OCI-LY1 (cell line): ENCODE measurements at regions not wholly inside any gene's neighbourhood (a gene's known extent, or its start where the extent isn't known, plus 50 kb on each side); places are given as distances from the start of the nearest gene placed in this dataset.

Source experiments
- H2AFZ ChIP-seq: fragments of 200-600 bp; sonication (generic), shearing (Covaris generic); 2 replicates; pipeline ENCODE4 v1.6.0; 2014; ENCODE audit warnings: antibody characterized with exemption, mild to moderate bottlenecking, low read length
- H3F3A ChIP-seq: fragments of 200-600 bp; sonication (generic), shearing (Covaris generic); 2 replicates; pipeline ENCODE4 v1.6.0; 2014; ENCODE audit warnings: mild to moderate bottlenecking, antibody characterized with exemption, low read length, moderate library complexity; ENCODE audit not compliant: insufficient read depth
- H3K27ac ChIP-seq: fragments of 200-600 bp; sonication (generic); 2 replicates; pipeline ENCODE4 v1.5.1; 2014; ENCODE audit warnings: low read length, mixed run types, mild to moderate bottlenecking, low read depth; ENCODE audit not compliant: poor library complexity, severe bottlenecking
- H3K27me3 ChIP-seq: fragments of 200-600 bp; sonication (generic); 2 replicates; pipeline ENCODE4 v1.6.0; 2014; ENCODE audit warnings: antibody characterized with exemption, mild to moderate bottlenecking, low read length, moderate library complexity; ENCODE audit not compliant: insufficient read depth
- H3K36me3 ChIP-seq: fragments of 200-600 bp; sonication (generic); 2 replicates; pipeline ENCODE4 v1.6.1; 2014; ENCODE audit warnings: mild to moderate bottlenecking, antibody characterized with exemption, low read length, moderate library complexity, mixed read lengths; ENCODE audit not compliant: insufficient read depth
- H3K4me1 ChIP-seq: fragments of 200-600 bp; sonication (generic); 2 replicates; pipeline ENCODE4 v1.5.1; 2014; ENCODE audit warnings: mild to moderate bottlenecking, low read length, moderate library complexity; ENCODE audit not compliant: insufficient read depth, severe bottlenecking
- H3K4me2 ChIP-seq: fragments of 200-600 bp; sonication (generic), shearing (Covaris generic); 2 replicates; pipeline ENCODE4 v1.6.1; 2014; ENCODE audit warnings: low read length
- H3K4me3 ChIP-seq: fragments of 200-600 bp; sonication (generic); 2 replicates; pipeline ENCODE4 v1.5.1; 2014; ENCODE audit warnings: low read length, low read depth, mild to moderate bottlenecking, mixed read lengths; ENCODE audit not compliant: poor library complexity, severe bottlenecking
- H3K79me2 ChIP-seq: fragments of 200-600 bp; shearing (Covaris generic); 2 replicates; pipeline ENCODE4 v1.6.1; 2016; ENCODE audit warnings: mixed run types, low read length, mixed read lengths; ENCODE audit not compliant: insufficient read depth
- H3K9ac ChIP-seq: fragments of 200-600 bp; sonication (generic), shearing (Covaris generic); 2 replicates; pipeline ENCODE4 v1.6.1; 2014; ENCODE audit warnings: mild to moderate bottlenecking, low read length, mixed read lengths
- H3K9me2 ChIP-seq: fragments of 200-600 bp; sonication (generic), shearing (Covaris generic); 2 replicates; pipeline ENCODE4 v1.6.1; 2014; ENCODE audit warnings: low read depth, mild to moderate bottlenecking, low read length, mixed read lengths
- H3K9me3 ChIP-seq: fragments of 200-600 bp; shearing (Covaris generic); 2 replicates; pipeline ENCODE4 v1.6.1; 2014; ENCODE audit warnings: low read length, mixed read lengths
- H4K20me1 ChIP-seq: fragments of 200-600 bp; sonication (generic), shearing (Covaris generic); 2 replicates; pipeline ENCODE4 v1.6.0; 2016; ENCODE audit warnings: mild to moderate bottlenecking, low read length; ENCODE audit not compliant: insufficient read depth
- EZH2 ChIP-seq: fragments of 200-600 bp; sonication (generic), shearing (Covaris generic); IDR thresholded peaks from 2 replicates; pipeline ENCODE4 v1.8.0; 2017; ENCODE audit warnings: borderline replicate concordance, mixed run types, mild to moderate bottlenecking, antibody characterized with exemption, low read length, moderate library complexity, mixed read lengths
- TF ChIP-seq, protein P1 (sequence below): fragments of 200-600 bp; sonication (generic), shearing (Covaris generic); IDR thresholded peaks from 2 replicates; pipeline ENCODE4 v1.5.1; 2017; ENCODE audit warnings: mild to moderate bottlenecking, antibody characterized with exemption, low read length, moderate library complexity, mixed read lengths

DNA sequence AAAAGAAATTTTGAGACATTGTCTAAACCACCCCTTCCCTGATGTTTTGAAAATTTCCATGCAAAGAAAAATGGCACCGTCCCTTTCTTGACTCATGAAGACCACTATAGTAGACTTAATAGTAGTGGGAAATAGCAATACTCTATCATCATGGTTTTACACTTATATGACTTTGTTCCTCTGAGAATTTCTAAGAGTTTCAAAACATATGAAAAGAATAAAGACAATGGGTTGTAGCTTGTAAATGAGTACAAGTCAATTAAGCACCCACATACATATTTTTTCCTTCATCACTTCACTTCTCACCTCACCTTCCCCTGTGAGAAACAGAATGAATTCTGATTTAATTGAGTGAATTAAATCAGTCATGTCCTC is 151.7 kb downstream of the LYPLAL1 start:
- Histone ChIP-seq H3K27ac (no peak overlapping the region), H3K4me1 (no peaks in the 10 kb centered on the region), H2AFZ (no peak overlapping the region), H3K27me3 (no peaks in the 10 kb centered on the region), H3K9me2 (no peaks in the 10 kb centered on the region), H3F3A (no peaks in the 10 kb centered on the region), H3K79me2 (no peaks in the 10 kb centered on the region), H3K4me2 (no peak overlapping the region), H3K36me3 (no peaks in the 10 kb centered on the region), H3K4me3 (no peak overlapping the region), H4K20me1 (no peaks in the 10 kb centered on the region), H3K9me3 (no peaks in the 10 kb centered on the region), H3K9ac (no peak overlapping the region)
- TF ChIP-seq, protein P1, sequence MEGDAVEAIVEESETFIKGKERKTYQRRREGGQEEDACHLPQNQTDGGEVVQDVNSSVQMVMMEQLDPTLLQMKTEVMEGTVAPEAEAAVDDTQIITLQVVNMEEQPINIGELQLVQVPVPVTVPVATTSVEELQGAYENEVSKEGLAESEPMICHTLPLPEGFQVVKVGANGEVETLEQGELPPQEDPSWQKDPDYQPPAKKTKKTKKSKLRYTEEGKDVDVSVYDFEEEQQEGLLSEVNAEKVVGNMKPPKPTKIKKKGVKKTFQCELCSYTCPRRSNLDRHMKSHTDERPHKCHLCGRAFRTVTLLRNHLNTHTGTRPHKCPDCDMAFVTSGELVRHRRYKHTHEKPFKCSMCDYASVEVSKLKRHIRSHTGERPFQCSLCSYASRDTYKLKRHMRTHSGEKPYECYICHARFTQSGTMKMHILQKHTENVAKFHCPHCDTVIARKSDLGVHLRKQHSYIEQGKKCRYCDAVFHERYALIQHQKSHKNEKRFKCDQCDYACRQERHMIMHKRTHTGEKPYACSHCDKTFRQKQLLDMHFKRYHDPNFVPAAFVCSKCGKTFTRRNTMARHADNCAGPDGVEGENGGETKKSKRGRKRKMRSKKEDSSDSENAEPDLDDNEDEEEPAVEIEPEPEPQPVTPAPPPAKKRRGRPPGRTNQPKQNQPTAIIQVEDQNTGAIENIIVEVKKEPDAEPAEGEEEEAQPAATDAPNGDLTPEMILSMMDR, result no peak
- no peak for TF ChIP-seq EZH2

DNA sequence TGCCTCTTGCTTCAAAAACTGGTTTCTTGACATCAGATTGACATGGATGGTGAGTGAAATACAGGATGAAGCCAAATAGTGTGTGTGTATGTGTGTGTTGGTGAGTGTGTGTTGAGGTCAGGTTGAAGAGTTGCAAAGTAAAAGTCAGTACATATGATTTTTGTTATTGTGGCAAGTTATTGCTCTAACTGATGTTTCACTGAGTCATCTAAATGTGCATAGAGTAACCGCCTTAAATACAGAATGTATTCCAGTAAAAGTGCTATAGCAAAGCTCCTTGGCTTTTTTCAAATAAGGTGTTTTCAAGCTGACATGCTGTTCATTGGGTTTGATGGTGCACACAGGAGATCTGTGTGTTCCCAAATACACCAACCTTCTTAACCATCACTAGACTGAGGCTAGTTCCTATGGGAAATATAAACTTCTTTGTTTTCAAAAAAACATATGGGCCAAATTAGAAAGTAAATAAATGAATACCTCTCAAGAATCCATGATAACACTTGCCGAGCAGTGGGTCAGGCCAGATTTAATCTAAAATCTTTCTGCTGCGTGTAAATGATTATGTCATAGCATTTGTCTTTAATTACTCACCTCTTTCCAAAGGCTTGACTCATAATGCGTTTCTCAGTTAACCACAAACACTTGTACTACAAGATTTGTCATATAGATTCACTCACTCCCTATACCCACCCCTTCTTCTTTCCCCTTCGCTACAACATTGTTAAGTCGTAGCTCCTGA is 151.1 kb downstream of the LYPLAL1 start:
- no peaks in the 10 kb centered on the region for H3K79me2 ChIP-seq
- no peak overlapping the region for H3K4me3 ChIP-seq
- H2AFZ ChIP-seq, result no peak overlapping the region
- TF ChIP-seq, protein P1, result no peak
- TF ChIP-seq EZH2, result no peak
- no peaks in the 10 kb centered on the region for H4K20me1 ChIP-seq
- no peak overlapping the region for H3K9ac ChIP-seq
- no peaks in the 10 kb centered on the region for H3K27me3 ChIP-seq
- H3K4me1 ChIP-seq, result no peaks in the 10 kb centered on the region
- no peaks in the 10 kb centered on the region for H3K9me3 ChIP-seq
- H3K36me3 ChIP-seq, result no peaks in the 10 kb centered on the region
- no peak overlapping the region for H3K27ac ChIP-seq
- no peaks in the 10 kb centered on the region for H3K9me2 ChIP-seq
- no peak overlapping the region for H3K4me2 ChIP-seq
- no peaks in the 10 kb centered on the region for H3F3A ChIP-seq

DNA sequence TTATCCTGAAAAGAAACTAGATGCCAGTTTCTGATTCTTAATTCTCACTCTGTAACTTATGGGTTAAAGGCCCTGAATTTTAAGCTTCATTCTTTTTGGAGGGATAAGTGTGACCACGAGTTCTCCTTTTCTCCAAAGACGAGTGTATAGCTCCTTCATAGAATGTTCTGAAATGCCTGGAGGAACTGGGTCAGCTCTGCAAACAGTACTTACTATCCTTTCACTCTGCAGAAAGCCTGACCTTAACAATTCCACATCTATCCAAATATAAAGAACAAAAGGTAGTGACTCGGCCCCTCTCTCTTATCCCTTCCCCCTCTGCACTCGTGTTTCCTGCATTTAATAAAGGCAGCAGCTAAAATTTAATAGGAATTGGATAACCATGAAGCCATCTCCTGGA is 150.5 kb downstream of the LYPLAL1 start:
- Histone ChIP-seq H3K9me2 (no peaks in the 10 kb centered on the region), H3K4me2 (no peak overlapping the region), H3K27ac (no peak overlapping the region), H3K27me3 (no peaks in the 10 kb centered on the region), H3K9ac (no peak overlapping the region), H3K4me3 (no peak overlapping the region), H3K9me3 (no peaks in the 10 kb centered on the region), H3K4me1 (no peaks in the 10 kb centered on the region), H3F3A (no peaks in the 10 kb centered on the region), H4K20me1 (no peaks in the 10 kb centered on the region), H2AFZ (no peak overlapping the region), H3K79me2 (no peaks in the 10 kb centered on the region), H3K36me3 (no peaks in the 10 kb centered on the region)
- no peak for TF ChIP-seq EZH2
- TF ChIP-seq, protein P1, result no peak
